ENCODE measurements at regions not wholly inside any gene's neighbourhood (a gene's known extent, or its start where the extent isn't known, plus 50 kb on each side); places are given as distances from the start of the nearest gene placed in this dataset.

DNA sequence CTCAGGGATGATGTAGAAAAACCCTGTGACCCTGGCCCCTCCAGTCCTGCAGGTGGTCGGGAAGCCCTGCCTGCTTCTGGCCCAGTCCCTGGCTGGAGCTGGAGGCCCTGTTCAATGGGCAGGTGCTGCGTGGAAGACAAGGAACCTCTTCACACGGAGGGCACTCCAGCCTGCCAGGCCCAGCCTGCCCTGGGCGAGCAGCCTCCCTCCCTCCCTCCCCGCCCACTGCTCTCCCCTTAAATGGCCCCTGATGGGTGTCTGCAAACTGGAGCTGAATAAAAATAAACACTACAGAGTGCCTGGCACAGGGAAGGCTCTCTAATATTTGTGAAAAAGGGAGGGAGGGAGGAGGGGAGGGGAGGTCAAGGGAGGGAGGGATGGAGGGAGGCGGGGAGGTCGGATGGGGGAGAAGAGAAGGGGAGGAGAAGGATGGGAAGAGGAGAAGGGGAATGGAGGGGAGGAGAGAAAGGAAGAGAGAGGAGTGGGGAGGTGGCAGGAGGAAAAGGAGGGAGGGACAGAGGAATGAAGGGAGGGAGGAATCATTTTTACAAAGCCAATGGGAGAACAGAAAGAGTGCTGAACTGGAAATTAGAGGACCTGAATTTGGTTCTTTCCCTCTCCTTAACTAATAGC is 222.8 kb upstream of the TNRC6C start:
- Histone ChIP-seq H3K4me3 (ENCODE audit: low read length) (no peak overlapping the region), H3K4me1 (ENCODE audit: control insufficient read depth, insufficient read depth, low read length) (peaks cover 8% of the 10 kb centered on the region), H3K9me3 (ENCODE audit: control insufficient read depth, insufficient read depth, low read length) (peaks cover 2% of the 10 kb centered on the region; the same call in 1 of the 2 replicates), H3K27ac (ENCODE audit: low read length) (no peak overlapping the region), H3K27me3 (ENCODE audit: control insufficient read depth, insufficient read depth, low read length) (peaks cover 2% of the 10 kb centered on the region; the same call in 1 of the 2 replicates), H3K36me3 (ENCODE audit: control insufficient read depth, insufficient read depth, low read length) (no peaks in the 10 kb centered on the region)
- no peak for DNase-seq (ENCODE audit: low read depth, low spot score)
- WGBS (ENCODE audit: insufficient coverage, insufficient read length) = 100% methylated on average over 1 of the region's 7 CpGs

DNA sequence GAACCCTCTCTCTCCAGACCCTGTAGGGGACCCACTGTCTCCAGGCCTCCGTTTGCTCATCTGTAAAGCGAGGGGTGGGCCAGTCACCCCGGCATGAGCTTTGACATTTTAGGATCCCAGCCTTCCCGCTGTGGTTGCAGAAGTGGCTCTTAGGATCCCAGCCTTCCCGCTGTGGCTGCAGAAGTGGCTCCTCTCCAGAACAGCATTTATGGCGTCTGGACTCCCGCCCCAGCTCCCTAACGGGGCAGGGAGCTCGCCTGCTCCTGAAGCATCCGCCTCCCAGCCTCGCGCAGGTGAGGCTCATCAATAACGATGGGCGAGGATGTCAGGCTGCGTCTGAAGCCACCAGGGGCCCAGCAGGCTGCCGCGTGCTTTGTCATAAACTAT is 222.3 kb upstream of the TNRC6C start:
- Histone ChIP-seq H3K9me3 (ENCODE audit: control insufficient read depth, insufficient read depth, low read length) (peaks cover 2% of the 10 kb centered on the region; the same call in 1 of the 2 replicates), H3K27me3 (ENCODE audit: control insufficient read depth, insufficient read depth, low read length) (peaks cover 2% of the 10 kb centered on the region; the same call in 1 of the 2 replicates), H3K27ac (ENCODE audit: low read length) (no peak overlapping the region), H3K36me3 (ENCODE audit: control insufficient read depth, insufficient read depth, low read length) (no peaks in the 10 kb centered on the region), H3K4me1 (ENCODE audit: control insufficient read depth, insufficient read depth, low read length) (peaks cover 8% of the 10 kb centered on the region), H3K4me3 (ENCODE audit: low read length) (no peak overlapping the region)
- WGBS (ENCODE audit: insufficient coverage, insufficient read length) = no CpG with 5 or more reads among the region's 17 CpGs
- no peak for DNase-seq (ENCODE audit: low read depth, low spot score)

DNA sequence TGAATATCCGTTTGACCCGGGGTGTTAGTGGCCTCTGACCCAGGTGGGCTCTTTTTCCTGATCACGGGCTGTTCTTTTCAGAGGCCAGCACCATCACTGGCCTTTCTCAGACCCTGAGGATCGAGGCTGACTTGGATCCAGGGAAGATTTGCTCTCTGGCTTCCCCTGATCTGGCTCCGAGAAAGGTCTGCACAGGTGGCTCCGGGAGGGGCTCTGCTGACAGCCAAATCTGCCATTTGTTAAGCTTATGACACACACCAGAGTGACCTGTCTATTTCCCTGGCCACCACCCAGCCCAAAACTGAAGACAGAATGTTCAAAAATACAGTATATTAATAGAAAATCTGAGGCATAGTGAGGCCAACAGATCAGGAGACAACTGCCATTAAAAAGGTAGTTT is 221.8 kb upstream of the TNRC6C start:
- WGBS (ENCODE audit: insufficient coverage, insufficient read length) = no CpG with 5 or more reads among the region's 6 CpGs
- no peak for DNase-seq (ENCODE audit: low read depth, low spot score)
- H3K36me3 ChIP-seq (ENCODE audit: control insufficient read depth, insufficient read depth, low read length) = no peaks in the 10 kb centered on the region
- no peak overlapping the region for H3K4me3 ChIP-seq (ENCODE audit: low read length)
- H3K9me3 ChIP-seq (ENCODE audit: control insufficient read depth, insufficient read depth, low read length) = peaks cover 2% of the 10 kb centered on the region; the same call in 1 of the 2 replicates
- no peak overlapping the region for H3K27ac ChIP-seq (ENCODE audit: low read length)
- peaks cover 2% of the 10 kb centered on the region; the same call in 1 of the 2 replicates for H3K27me3 ChIP-seq (ENCODE audit: control insufficient read depth, insufficient read depth, low read length)
- peaks cover 8% of the 10 kb centered on the region for H3K4me1 ChIP-seq (ENCODE audit: control insufficient read depth, insufficient read depth, low read length)

DNA sequence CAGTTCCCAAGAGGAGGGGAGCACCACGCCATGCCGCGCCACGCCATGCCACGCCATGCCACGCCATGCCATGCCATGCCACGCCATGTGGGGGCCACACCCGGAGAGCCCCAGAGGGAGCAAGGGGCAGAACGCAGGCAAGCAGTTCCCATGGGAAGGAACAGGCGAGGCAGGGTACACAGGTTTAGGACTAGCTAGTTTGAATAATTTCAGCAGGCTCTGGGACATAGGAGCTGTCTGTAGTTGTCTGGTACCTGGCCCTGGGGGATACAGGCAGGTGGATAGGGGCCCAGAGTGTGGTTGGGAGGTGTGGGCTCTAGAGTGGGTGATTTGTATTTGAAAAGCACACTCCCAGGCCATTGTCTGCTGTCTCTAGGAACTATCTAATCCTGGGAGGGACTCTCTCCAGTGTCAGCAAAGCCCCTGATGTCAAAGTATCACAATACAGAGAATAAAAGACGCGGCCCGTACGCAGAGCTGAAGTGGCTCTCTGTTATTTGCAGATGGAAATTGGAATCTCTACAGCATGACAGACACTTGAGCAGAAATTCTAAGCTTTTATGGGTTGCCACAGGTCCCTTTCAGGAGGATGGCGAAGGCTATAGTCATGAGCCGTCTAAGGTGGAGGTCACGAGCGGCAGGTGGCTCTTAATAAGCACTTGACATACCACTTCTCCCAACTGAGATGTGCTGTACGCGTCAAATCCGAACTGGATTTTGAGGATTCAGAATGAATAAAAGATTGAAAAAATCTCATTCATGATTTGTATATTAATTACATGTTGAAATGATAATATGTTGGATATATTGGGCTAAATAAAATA is 220.8 kb upstream of the TNRC6C start:
- Histone ChIP-seq H3K27ac (ENCODE audit: low read length) (no peak overlapping the region), H3K27me3 (ENCODE audit: control insufficient read depth, insufficient read depth, low read length) (peaks cover 2% of the 10 kb centered on the region; the same call in 1 of the 2 replicates), H3K4me1 (ENCODE audit: control insufficient read depth, insufficient read depth, low read length) (peaks cover 9% of the 10 kb centered on the region), H3K36me3 (ENCODE audit: control insufficient read depth, insufficient read depth, low read length) (no peaks in the 10 kb centered on the region), H3K9me3 (ENCODE audit: control insufficient read depth, insufficient read depth, low read length) (peaks cover 2% of the 10 kb centered on the region; the same call in 1 of the 2 replicates), H3K4me3 (ENCODE audit: low read length) (no peak overlapping the region)
- no CpG with 5 or more reads among the region's 21 CpGs for WGBS (ENCODE audit: insufficient coverage, insufficient read length)
- no peak for DNase-seq (ENCODE audit: low read depth, low spot score)

DNA sequence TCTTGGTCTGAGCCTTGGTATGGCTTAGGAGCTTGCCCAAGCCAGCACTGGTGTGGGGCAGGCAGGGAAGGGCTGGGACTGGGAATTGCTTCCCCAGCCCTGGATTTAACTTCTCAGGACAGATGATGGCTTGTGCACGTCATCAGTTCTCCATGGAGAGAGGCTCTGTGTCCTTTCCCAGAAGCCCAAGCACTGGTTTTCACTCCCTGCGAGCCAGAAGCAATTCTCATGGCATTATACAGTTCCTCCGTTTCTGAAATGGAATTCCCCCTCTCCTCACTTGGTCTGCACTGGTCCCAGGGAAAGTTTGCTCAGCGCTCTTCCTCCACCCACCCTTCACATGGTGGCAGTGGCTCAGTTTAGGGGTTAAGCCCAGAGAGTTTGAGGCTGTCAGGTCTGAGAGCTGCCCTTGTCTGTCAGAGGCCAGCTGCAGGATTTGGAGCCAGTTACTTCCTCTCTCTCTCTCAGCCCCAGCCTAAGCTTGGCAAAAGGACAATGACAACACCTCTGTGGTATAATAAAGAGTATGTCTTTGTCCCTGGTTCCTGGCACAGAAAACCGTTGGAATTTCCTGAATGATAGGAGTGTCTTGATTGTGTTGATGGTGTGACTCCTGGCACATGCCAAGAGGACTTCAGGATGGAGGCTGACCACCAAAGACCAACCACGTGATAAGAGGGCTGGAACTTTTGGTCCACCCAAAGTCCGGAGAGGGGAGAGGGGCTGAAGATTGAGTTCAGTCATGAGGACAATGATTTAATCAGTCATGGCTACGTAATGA is 219.6 kb upstream of the TNRC6C start:
- no peak for DNase-seq (ENCODE audit: low read depth, low spot score)
- no peaks in the 10 kb centered on the region for H3K9me3 ChIP-seq (ENCODE audit: control insufficient read depth, insufficient read depth, low read length)
- no peak overlapping the region for H3K27ac ChIP-seq (ENCODE audit: low read length)
- peaks cover 9% of the 10 kb centered on the region for H3K4me1 ChIP-seq (ENCODE audit: control insufficient read depth, insufficient read depth, low read length)
- H3K36me3 ChIP-seq (ENCODE audit: control insufficient read depth, insufficient read depth, low read length) = no peaks in the 10 kb centered on the region
- WGBS (ENCODE audit: insufficient coverage, insufficient read length) = no CpG with 5 or more reads among the region's 8 CpGs
- H3K27me3 ChIP-seq (ENCODE audit: control insufficient read depth, insufficient read depth, low read length) = peaks cover 2% of the 10 kb centered on the region; the same call in 1 of the 2 replicates
- H3K4me3 ChIP-seq (ENCODE audit: low read length) = no peak overlapping the region

DNA sequence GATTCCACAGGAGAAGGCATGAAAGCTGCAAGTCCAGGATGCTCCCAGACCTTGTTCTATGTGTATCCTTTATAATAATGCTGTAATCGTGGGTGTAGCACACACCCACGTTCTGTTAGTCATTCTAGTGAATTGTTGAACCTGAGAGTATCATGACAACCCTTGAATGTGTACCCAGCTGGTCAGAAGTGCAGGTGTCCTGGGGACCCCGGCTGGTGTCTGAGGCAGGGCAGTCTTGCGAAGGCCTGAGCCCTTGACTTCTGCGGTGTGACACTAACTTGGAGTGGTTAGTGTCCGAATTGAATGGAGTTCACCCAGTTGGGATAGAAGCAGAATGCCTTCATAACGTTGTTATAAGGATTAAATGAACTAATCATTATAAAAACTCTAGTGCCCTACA is 218.0 kb upstream of the TNRC6C start:
- Histone ChIP-seq H3K36me3 (ENCODE audit: control insufficient read depth, insufficient read depth, low read length) (no peaks in the 10 kb centered on the region), H3K27ac (ENCODE audit: low read length) (no peak overlapping the region), H3K9me3 (ENCODE audit: control insufficient read depth, insufficient read depth, low read length) (no peaks in the 10 kb centered on the region), H3K4me3 (ENCODE audit: low read length) (no peak overlapping the region), H3K27me3 (ENCODE audit: control insufficient read depth, insufficient read depth, low read length) (peaks cover 2% of the 10 kb centered on the region; the same call in 1 of the 2 replicates), H3K4me1 (ENCODE audit: control insufficient read depth, insufficient read depth, low read length) (peaks cover 3% of the 10 kb centered on the region)
- WGBS (ENCODE audit: insufficient coverage, insufficient read length) = no CpG with 5 or more reads among the region's 7 CpGs
- DNase-seq (ENCODE audit: low read depth, low spot score) = no peak

DNA sequence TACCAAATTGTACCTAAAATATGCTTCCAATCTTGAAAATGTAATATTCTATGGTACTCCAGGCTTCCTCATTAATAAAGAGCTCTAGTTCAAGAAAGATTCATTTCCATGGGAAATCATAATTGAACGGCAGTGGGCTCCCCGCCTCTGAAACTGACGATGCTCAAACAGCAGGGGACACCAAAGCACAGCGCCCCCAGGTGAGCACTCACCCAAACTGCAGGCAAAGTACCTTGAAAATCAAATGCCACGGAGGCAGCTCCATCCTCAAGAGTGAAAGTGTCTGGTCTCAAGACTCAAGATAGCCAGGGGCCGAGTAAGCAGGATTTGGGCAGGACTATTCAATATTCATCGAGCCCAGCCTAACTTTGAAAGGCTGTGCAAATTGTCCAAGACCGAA is 217.4 kb upstream of the TNRC6C start:
- peaks cover 2% of the 10 kb centered on the region; the same call in 1 of the 2 replicates for H3K27me3 ChIP-seq (ENCODE audit: control insufficient read depth, insufficient read depth, low read length)
- no peaks in the 10 kb centered on the region for H3K9me3 ChIP-seq (ENCODE audit: control insufficient read depth, insufficient read depth, low read length)
- WGBS (ENCODE audit: insufficient coverage, insufficient read length) = no CpG with 5 or more reads among the region's 8 CpGs
- H3K4me3 ChIP-seq (ENCODE audit: low read length) = no peak overlapping the region
- no peak overlapping the region for H3K27ac ChIP-seq (ENCODE audit: low read length)
- H3K4me1 ChIP-seq (ENCODE audit: control insufficient read depth, insufficient read depth, low read length) = peaks cover 3% of the 10 kb centered on the region; the same call in 1 of the 2 replicates
- DNase-seq (ENCODE audit: low read depth, low spot score) = no peak
- H3K36me3 ChIP-seq (ENCODE audit: control insufficient read depth, insufficient read depth, low read length) = no peaks in the 10 kb centered on the region

DNA sequence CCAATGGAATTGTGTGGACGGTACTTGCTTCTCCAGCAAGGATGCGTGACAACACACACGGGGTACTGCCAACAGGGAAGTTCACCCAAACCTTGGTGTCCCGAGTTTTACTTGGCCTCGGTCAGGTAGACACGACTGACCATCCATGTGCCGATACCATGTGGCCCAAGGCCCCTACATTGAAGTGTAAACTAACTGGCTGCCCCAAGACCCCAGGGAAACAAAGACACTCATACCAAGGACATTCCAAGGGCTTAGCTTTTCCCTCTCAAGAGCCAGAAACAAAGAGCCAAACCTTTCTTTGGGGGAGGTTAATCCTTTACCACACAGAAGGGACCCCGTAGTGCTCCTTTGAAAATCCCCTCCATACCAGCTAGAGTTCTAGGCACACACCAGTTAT is 215.9 kb upstream of the TNRC6C start:
- Histone ChIP-seq H3K4me3 (ENCODE audit: low read length) (no peak overlapping the region), H3K9me3 (ENCODE audit: control insufficient read depth, insufficient read depth, low read length) (no peaks in the 10 kb centered on the region), H3K4me1 (ENCODE audit: control insufficient read depth, insufficient read depth, low read length) (peaks cover 3% of the 10 kb centered on the region; the same call in 1 of the 2 replicates), H3K27me3 (ENCODE audit: control insufficient read depth, insufficient read depth, low read length) (no peaks in the 10 kb centered on the region), H3K36me3 (ENCODE audit: control insufficient read depth, insufficient read depth, low read length) (no peaks in the 10 kb centered on the region), H3K27ac (ENCODE audit: low read length) (no peak overlapping the region)
- no peak for DNase-seq (ENCODE audit: low read depth, low spot score)
- no CpG with 5 or more reads among the region's 8 CpGs for WGBS (ENCODE audit: insufficient coverage, insufficient read length)

DNA sequence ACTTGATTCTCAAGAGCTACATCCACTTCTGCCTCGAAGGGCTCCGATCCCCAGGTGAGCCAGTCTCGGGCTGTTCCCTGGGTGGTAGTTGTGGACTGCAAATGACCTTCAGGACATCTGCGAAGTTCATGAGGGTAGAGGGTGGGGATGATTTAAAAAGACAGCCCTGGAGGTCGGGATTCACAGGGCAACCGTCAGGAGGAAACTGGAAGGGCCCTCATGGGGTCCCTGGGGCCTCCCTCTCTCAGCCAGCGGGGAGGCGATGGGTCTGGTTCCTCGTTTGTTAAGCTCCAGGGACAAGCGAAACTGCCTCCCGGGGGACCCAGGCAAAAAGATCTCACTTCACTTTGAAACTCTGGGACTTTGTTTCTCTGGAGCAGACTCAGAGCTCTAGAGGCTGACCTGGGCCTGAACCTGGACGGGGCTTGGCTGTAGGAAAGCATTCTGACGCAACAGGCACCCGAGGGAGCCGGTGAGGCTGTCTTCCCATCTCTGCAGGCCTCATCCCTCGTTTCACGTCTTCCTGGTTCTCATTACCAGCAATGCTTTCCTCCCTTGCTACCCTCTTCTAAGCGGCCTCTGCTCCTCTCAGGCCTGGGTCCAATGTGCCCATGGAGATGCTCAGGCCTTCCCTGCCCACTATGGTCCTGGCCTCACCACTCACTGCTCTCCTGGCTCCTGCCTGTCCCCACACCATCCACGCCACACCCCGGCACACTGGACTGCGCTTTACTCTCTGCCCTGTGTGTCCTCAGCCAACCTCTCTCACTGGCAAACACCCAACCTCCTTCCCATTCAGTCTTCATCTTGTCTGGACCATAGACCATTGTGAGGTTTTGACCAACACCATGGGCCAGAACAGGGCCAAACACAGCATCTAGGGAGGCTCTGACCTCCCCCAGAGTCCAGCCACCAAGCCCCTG is 214.2 kb upstream of the TNRC6C start:
- no CpG with 5 or more reads among the region's 21 CpGs for WGBS (ENCODE audit: insufficient coverage, insufficient read length)
- Histone ChIP-seq H3K36me3 (ENCODE audit: control insufficient read depth, insufficient read depth, low read length) (no peaks in the 10 kb centered on the region), H3K27me3 (ENCODE audit: control insufficient read depth, insufficient read depth, low read length) (no peaks in the 10 kb centered on the region), H3K4me1 (ENCODE audit: control insufficient read depth, insufficient read depth, low read length) (peaks cover 3% of the 10 kb centered on the region), H3K4me3 (ENCODE audit: low read length) (no peak overlapping the region), H3K27ac (ENCODE audit: low read length) (no peak overlapping the region), H3K9me3 (ENCODE audit: control insufficient read depth, insufficient read depth, low read length) (no peaks in the 10 kb centered on the region)
- no peak for DNase-seq (ENCODE audit: low read depth, low spot score)

Data from iPS DF 6.9 (cell line).